Right cardiac atrium (tissue), 5 donors: ENCODE measurements at regions not wholly inside any gene's neighbourhood (a gene's known extent, or its start where the extent isn't known, plus 50 kb on each side); places are given as distances from the start of the nearest gene placed in this dataset.

ENCODE experiments used
- ATAC-seq, 2 donors: fragments of 200-7000 bp; cut with Tn5 transposase; one replicate each; pipeline versions ENCODE4 v1.8.0 to v1.9.1; 2020; ENCODE audit warnings: moderate library complexity in 2 of 2, mild to moderate bottlenecking in 1 of 2
- DNase-seq, 3 donors: peaks; one replicate each; pipeline ENCODE4 v3.0.0-alpha.2; 2020
- H3K27ac ChIP-seq: one replicate; pipeline ENCODE4 v1.5.1; 2013; ENCODE audit warnings: mild to moderate bottlenecking, low read length, control low read depth, moderate library complexity
- H3K27me3 ChIP-seq: one replicate; pipeline ENCODE4 v1.6.1; 2013; ENCODE audit not compliant: control insufficient read depth, insufficient read depth
- H3K4me1 ChIP-seq: one replicate; pipeline ENCODE4 v1.6.1; 2013; ENCODE audit warnings: low read length; ENCODE audit not compliant: control insufficient read depth, insufficient read depth
- H3K4me3 ChIP-seq: one replicate; pipeline ENCODE4 v1.5.1; 2013; ENCODE audit warnings: low read length, control low read depth
- H3K9me3 ChIP-seq: one replicate; pipeline ENCODE4 v1.6.1; 2013; ENCODE audit warnings: low read length; ENCODE audit not compliant: control insufficient read depth
- WGBS: extraction: QIAGEN DNeasy Blood & Tissue Kit; methylation state at CpG from one replicate; pipeline ENCODE4 v1.1.7; 2013; 5-methylcytosine and 5-hydroxymethylcytosine counted together
- intact Hi-C, 4 donors: fragments of 100-400 bp; cut with DNase I; formaldehyde crosslinking; loops; one replicate each; pipeline versions ENCODE4 v1.11.0 to v1.14.0; 2022 to 2023
- donor health status: healthy with polysubstance abuse.
- donor health status: DM: no; HTN: yes; CAD: no.
- donor health status: DM: no; HTN: no; CAD: no.
- donor health status: DM: no; HTN: yes; CAD: no; lungs with severe emphysema.
- donor health status: DM: yes; HTN: yes; CAD: no.

DNA sequence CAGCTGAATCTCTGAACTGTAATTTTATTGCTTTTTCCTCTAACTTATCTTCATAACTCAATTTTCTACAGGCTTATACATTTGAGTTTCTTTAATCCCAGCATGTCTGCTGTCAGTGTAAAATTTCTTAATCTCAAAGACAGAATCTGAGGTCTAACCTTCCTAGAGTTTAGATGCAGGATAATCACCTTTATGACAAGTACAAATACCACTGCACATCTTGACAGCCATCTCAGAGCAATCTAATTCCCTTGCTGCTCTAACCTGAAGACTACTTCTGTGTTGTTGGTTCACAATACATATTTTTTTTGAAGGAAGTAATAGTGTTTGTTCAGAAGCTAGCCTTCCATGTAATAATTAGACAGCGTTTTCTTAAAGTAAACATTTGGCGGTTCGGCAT, 424.2 kb upstream of the ZWINT start:
- no peak for ATAC-seq
- no peak overlapping the region for H3K27ac ChIP-seq
- no peaks in the 10 kb centered on the region for H3K4me1 ChIP-seq
- 71% methylated on average over 3 of the region's 3 CpGs for WGBS
- no peak overlapping the region for H3K4me3 ChIP-seq
- no peak for DNase-seq
- intact Hi-C loops, result no loop called here
- no peaks in the 10 kb centered on the region for H3K9me3 ChIP-seq
- no peaks in the 10 kb centered on the region for H3K27me3 ChIP-seq

DNA sequence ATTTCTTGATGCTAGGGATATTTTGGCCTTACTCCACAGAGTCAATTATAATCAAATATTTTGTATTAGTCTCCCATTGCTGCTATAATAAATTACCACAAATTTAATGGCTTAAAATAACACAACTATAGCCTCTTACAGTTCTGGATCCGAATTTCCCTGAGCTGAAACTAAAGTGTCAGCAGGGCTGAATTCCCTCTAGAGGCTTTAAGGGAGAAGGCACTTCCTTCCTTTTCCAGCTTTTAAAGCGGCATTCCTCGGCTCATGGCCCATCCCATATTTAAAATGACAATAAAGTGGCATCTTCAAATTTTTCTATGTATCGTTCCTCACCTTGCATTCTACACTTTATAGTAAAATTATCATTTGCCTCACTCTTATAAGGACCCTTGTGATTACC, 421.4 kb upstream of the ZWINT start:
- Histone ChIP-seq H3K4me3 (no peak overlapping the region), H3K27ac (no peak overlapping the region), H3K4me1 (no peaks in the 10 kb centered on the region), H3K9me3 (no peaks in the 10 kb centered on the region), H3K27me3 (no peaks in the 10 kb centered on the region)
- no peak for DNase-seq
- no peak for ATAC-seq
- 34% methylated on average over 4 of the region's 4 CpGs for WGBS
- intact Hi-C loops, result no loop called here

DNA sequence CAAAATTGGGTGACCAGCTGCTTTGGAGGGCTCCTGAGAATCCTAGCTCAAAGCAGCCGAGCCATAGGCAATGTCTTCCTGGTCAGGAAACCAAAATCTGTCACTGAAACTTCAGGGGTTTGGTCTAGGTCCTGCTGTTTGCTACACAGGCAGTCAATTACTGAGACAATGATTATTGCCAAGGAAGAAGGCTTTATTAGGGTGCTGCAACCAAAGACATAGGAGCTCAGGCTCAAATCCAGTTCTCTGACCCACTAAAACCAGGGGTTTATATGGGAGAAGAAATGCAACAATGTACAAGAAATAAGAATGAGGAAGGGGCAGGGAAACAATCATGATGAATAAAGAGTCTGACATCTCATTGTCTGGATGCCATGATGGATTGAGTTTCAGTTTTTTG, 410.3 kb upstream of the ZWINT start:
- DNase-seq (no peak), ATAC-seq (no peak)
- Histone ChIP-seq H3K4me3 (no peak overlapping the region), H3K27me3 (no peaks in the 10 kb centered on the region), H3K9me3 (no peaks in the 10 kb centered on the region), H3K4me1 (no peaks in the 10 kb centered on the region), H3K27ac (no peak overlapping the region)
- intact Hi-C loops, result no loop called here
- WGBS, result 38% methylated on average over 1 of the region's 1 CpG

DNA sequence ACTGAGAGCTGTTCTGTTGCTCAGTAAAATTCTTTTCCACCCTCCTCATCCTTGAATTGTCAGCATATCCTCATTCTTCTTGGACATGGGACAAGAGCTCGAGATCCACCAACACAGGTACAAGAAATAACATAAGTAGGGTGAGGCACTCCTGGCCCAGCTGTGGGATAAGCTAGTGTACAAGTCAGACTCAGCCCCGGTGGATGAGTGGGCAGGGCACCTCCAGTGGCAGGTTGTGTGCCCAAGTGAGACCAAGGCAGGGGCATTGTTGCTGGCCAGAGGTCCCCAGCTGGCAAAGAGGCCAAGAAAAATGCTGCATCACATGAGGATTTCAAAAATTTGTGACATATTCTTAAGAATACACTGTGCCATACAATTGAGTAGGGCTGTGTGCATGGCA, 402.0 kb upstream of the ZWINT start:
- DNase-seq, result no peak
- Histone ChIP-seq H3K9me3 (no peaks in the 10 kb centered on the region), H3K4me3 (no peak overlapping the region), H3K4me1 (no peaks in the 10 kb centered on the region), H3K27ac (no peak overlapping the region), H3K27me3 (no peaks in the 10 kb centered on the region)
- no peak for ATAC-seq
- 67% methylated on average over 2 of the region's 2 CpGs for WGBS
- intact Hi-C loops, result no loop called here

DNA sequence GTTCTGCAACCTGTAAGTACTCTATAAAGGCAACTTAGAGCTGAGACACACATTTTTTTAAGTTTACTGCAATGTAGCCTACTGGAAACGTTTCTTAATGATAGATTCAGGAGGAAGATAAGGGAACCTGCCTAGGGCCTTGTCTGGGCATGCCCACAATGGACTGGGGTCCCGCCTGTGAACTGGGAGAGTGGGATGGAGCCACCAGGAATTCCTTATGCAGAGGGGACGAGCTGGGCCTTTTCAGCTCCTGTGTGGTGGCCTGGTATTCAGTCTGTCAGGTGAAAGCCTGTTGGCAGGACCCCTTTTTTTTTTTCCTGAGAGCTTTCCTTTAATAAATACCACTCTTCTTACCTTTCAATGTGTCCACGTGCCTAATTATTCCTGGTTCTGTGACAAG, 384.4 kb upstream of the ZWINT start:
- 55% methylated on average over 4 of the region's 4 CpGs for WGBS
- intact Hi-C loops, result no loop called here

GRCh38 chr10:56728349-56728748, 367.3 kb upstream of the ZWINT start:
- 82% methylated on average over 2 of the region's 2 CpGs for WGBS

More for the DNA sequence above, 384.4 kb upstream of the ZWINT start:
- Histone ChIP-seq H3K9me3 (no peaks in the 10 kb centered on the region), H3K27ac (no peak overlapping the region), H3K4me3 (no peak overlapping the region), H3K4me1 (no peaks in the 10 kb centered on the region), H3K27me3 (no peaks in the 10 kb centered on the region)
- DNase-seq, result no peak
- no peak for ATAC-seq

GRCh38 chr10:56722912-56723311, 361.9 kb upstream of the ZWINT start:
- no peaks in the 10 kb centered on the region for H3K9me3 ChIP-seq
- ATAC-seq (no peak), DNase-seq (no peak)
- WGBS, result 73% methylated on average over 7 of the region's 7 CpGs
- no peaks in the 10 kb centered on the region for H3K4me1 ChIP-seq
- H3K4me3 ChIP-seq, result no peak overlapping the region
- intact Hi-C loops, result no loop called here
- H3K27ac ChIP-seq, result no peak overlapping the region
- no peaks in the 10 kb centered on the region for H3K27me3 ChIP-seq

More at GRCh38 chr10:56728349-56728748, 367.3 kb upstream of the ZWINT start:
- Histone ChIP-seq H3K9me3 (no peaks in the 10 kb centered on the region), H3K27ac (no peak overlapping the region), H3K27me3 (no peaks in the 10 kb centered on the region), H3K4me1 (no peaks in the 10 kb centered on the region), H3K4me3 (no peak overlapping the region)
- DNase-seq (no peak), ATAC-seq (no peak)
- intact Hi-C loops, result no loop called here

DNA sequence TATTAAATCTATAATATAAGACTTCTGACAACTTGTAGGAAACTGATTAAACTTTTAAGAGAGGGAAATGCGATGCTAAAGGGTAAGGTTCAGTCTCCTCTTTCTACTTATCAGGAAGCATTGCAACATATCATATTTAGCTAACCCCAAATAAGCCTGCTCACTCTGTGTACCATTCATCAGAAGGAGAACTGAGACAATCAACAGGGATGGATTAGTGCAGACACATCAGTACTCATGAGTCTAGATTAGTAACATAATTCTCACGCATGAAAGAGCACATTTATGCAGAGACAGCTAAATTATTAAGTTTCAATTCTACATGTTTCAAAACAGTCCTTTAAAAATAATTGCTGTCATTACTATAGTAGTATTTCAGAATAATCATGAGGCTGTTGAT, 354.2 kb upstream of the ZWINT start:
- Histone ChIP-seq H3K9me3 (no peaks in the 10 kb centered on the region), H3K4me3 (no peak overlapping the region), H3K4me1 (no peaks in the 10 kb centered on the region), H3K27ac (no peak overlapping the region), H3K27me3 (no peaks in the 10 kb centered on the region)
- 56% methylated on average over 2 of the region's 2 CpGs for WGBS
- ATAC-seq (no peak), DNase-seq (no peak)
- intact Hi-C loops, result no loop called here

DNA sequence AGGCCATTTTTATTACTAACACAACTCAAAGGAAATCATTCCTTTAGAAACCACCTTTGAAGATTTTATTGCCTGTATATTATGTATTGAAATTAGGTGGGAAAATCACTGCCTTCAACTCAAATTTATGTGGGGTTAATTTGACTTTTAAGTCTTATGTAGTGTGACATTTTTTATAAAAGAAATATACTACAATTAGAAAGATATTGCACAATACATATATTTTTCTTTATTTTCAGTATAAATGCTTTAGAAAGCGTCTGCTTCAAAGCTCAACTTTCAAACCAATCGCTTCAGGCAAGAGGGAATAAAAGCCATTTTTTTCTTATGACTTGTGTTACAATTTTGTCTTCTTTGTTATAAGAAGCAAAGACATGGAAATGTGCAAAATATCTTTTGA, 337.4 kb upstream of the ZWINT start:
- no peak overlapping the region for H3K27ac ChIP-seq
- WGBS, result 75% methylated on average over 2 of the region's 2 CpGs
- ATAC-seq (no peak), DNase-seq (no peak)
- no peak overlapping the region for H3K4me3 ChIP-seq
- no peaks in the 10 kb centered on the region for H3K4me1 ChIP-seq
- H3K27me3 ChIP-seq, result no peaks in the 10 kb centered on the region
- intact Hi-C loops, result no loop called here
- H3K9me3 ChIP-seq, result no peaks in the 10 kb centered on the region

GRCh38 chr10:56679578-56679977, 318.5 kb upstream of the ZWINT start:
- Histone ChIP-seq H3K27ac (no peak overlapping the region), H3K9me3 (peaks cover 2% of the 10 kb centered on the region), H3K27me3 (no peaks in the 10 kb centered on the region), H3K4me3 (no peak overlapping the region), H3K4me1 (no peaks in the 10 kb centered on the region)
- ATAC-seq (no peak), DNase-seq (no peak)
- intact Hi-C loops, result no loop called here

DNA sequence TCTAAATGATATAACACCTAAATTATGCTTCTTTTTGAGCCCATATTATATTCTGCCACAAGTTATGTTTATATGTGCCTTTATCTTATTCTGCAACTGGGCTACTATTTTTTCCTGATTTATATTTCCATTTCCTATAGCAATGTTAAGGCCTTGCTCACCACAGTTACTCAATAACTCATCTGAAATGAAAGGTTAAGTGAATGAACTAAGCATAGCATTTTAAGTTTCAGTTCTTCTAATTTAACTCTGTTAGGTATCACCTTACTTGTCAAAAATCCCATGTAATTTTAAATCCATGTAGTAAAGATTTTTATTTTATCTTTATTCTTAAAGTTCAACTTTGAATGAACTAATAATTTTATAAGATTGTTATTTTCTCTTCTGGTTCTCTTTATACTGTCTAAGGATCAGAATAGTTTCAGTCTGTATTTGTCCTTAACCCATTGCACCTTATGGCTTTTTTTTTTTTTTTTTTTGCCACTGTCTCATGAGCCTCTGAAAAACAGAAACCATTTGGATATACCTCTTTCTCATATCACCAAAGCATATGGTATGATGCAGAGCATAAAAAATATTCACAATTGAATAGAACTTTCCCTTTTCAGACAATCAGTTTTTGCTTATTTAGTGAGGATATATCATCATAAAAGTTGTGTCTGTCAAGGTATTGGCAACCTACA, 301.8 kb upstream of the ZWINT start:
- no peak overlapping the region for H3K4me3 ChIP-seq
- H3K4me1 ChIP-seq, result no peaks in the 10 kb centered on the region
- no peak for DNase-seq
- intact Hi-C loops, result no loop called here
- H3K27me3 ChIP-seq, result no peaks in the 10 kb centered on the region
- no peak overlapping the region for H3K27ac ChIP-seq
- ATAC-seq, result no peak
- H3K9me3 ChIP-seq, result no peaks in the 10 kb centered on the region

DNA sequence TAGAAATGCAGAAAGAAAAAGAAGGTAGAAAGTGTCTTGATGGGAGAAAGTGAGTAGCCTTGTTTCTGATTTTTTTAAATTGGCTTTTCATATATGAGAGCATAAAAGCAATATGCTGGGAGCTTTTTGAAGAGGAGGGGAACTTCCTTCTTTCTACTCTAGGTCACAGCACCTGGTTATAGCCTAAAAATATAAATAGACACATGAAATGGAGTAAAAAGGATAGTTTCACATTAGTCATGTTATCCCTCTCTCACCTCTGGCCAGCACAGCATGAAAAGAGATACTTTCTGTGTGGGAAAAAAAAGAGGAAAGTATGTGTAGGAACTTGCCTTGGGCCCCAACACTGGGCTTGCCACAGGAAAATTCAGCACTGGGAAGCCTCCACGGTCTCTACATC, 292.2 kb upstream of the ZWINT start:
- 41% methylated on average over 1 of the region's 1 CpG for WGBS
- Histone ChIP-seq H3K4me1 (no peaks in the 10 kb centered on the region), H3K27ac (no peak overlapping the region), H3K9me3 (peaks cover 2% of the 10 kb centered on the region), H3K27me3 (no peaks in the 10 kb centered on the region), H3K4me3 (no peak overlapping the region)
- ATAC-seq (no peak), DNase-seq (no peak)
- intact Hi-C loops, result no loop called here
